ENCODE measurements at regions not wholly inside any gene's neighbourhood (a gene's known extent, or its start where the extent isn't known, plus 50 kb on each side); places are given as distances from the start of the nearest gene placed in this dataset.
A peak's percentile ranks its signal among the peaks of the same experiment; 100 is the strongest.

DNA sequence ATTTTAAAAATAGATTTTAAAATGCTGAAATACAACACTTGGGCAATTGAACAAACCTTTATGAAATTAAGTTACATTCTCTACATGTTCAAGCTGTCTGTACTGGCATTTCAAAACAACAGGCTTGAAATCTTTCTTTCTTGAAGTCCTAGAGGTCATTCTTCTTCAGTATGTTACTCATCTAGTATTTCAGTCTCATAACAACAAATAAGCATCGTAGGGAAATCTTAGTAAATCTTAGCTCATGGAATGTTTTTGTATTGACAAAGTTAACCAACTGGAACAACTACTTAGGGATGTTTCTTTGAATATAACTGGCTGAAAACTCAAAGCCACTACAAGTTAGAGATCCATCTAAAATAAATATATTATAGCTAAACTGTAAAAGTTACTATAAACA, 96.6 kb downstream of the KIF2B start:
- H3K4me3 Mint-ChIP-seq (ENCODE audit: unreplicated experiment) = no peak overlapping the region
- H3K36me3 Mint-ChIP-seq (ENCODE audit: insufficient read depth, unreplicated experiment) = no peaks in the 10 kb centered on the region
- no peaks in the 10 kb centered on the region for H3K27me3 Mint-ChIP-seq (ENCODE audit: insufficient read depth, unreplicated experiment)
- ChIA-PET CTCF (interaction anchor here (1.1 kb wide), 1 partner anchor 272 kb away, joined by 3 read pairs; no protein-coding TSS in a partner anchor), POLR2A (no interaction called here)
- H3K27ac Mint-ChIP-seq (ENCODE audit: low read depth, unreplicated experiment) = no peak overlapping the region
- intact Hi-C loops (cut with micrococcal nuclease) = no loop called here
- TF ChIP-seq, protein P1, sequence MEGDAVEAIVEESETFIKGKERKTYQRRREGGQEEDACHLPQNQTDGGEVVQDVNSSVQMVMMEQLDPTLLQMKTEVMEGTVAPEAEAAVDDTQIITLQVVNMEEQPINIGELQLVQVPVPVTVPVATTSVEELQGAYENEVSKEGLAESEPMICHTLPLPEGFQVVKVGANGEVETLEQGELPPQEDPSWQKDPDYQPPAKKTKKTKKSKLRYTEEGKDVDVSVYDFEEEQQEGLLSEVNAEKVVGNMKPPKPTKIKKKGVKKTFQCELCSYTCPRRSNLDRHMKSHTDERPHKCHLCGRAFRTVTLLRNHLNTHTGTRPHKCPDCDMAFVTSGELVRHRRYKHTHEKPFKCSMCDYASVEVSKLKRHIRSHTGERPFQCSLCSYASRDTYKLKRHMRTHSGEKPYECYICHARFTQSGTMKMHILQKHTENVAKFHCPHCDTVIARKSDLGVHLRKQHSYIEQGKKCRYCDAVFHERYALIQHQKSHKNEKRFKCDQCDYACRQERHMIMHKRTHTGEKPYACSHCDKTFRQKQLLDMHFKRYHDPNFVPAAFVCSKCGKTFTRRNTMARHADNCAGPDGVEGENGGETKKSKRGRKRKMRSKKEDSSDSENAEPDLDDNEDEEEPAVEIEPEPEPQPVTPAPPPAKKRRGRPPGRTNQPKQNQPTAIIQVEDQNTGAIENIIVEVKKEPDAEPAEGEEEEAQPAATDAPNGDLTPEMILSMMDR (IDR thresholded peaks at IDR 0.05; ENCODE audit: unreplicated experiment) = no peak
- DNase-seq (ENCODE audit: unreplicated experiment) = no peak
- H3K4me1 Mint-ChIP-seq (ENCODE audit: insufficient read depth, unreplicated experiment) = peaks cover 17% of the 10 kb centered on the region
- no peaks in the 10 kb centered on the region for H3K9me3 Mint-ChIP-seq (ENCODE audit: unreplicated experiment)
- no TSS peak for BruUV-seq (replicated peaks)

DNA sequence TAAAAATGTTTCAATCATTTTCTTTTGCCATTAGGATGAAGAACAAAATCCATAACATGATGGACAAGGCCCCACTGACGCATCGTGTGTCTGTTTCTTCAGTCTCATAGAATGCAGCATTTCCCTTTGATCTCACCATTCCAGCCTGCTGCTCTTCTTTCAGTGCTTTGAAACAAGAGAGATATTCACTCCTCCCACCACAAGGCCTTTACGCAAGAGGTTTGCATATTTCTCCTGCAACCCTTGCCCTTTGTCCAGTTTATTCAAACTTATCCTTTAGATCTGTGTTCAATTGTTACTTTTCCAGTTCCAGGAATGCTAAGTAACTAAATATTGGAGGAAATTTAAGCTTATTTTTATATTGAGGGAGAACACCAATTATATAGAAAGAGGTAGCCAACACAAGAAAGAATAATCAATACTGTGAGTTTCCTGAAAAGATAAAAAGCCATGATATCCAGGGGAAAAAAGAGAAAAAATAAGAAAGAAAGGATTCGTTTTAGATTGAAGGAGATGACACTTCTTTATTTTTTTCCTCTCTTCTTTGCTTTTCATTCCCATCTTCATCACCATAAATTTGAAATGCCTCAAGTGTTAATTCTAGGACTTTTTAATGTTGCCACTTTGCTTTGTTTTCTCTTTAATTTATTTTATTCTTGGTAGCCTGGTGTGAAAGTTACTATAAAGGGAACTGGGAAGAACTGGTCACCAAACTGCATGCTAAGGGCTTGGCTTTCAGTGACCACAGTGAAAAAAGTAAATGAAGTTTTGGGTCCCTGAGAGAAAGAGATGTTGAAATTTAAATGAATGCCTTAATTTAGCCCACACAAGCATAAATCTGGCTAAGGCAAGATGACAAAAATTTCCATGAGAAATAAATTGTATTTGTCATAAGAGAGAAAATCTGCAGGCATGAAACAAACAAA, 102.1 kb downstream of the KIF2B start:
- BruUV-seq (replicated peaks) = no TSS peak
- peak overlapping the region; percentile 52 for H3K27ac Mint-ChIP-seq (ENCODE audit: low read depth, unreplicated experiment)
- H3K27me3 Mint-ChIP-seq (ENCODE audit: insufficient read depth, unreplicated experiment) = no peaks in the 10 kb centered on the region
- TF ChIP-seq, protein P1 (IDR thresholded peaks at IDR 0.05; ENCODE audit: unreplicated experiment) = no peak
- H3K4me3 Mint-ChIP-seq (ENCODE audit: unreplicated experiment) = peak overlapping the region; percentile 24
- no peaks in the 10 kb centered on the region for H3K9me3 Mint-ChIP-seq (ENCODE audit: unreplicated experiment)
- peaks cover 29% of the 10 kb centered on the region for H3K4me1 Mint-ChIP-seq (ENCODE audit: insufficient read depth, unreplicated experiment)
- H3K36me3 Mint-ChIP-seq (ENCODE audit: insufficient read depth, unreplicated experiment) = no peaks in the 10 kb centered on the region
- POLR2A ChIA-PET = interaction anchor here (0.6 kb wide), 1 partner anchor 989 kb away, joined by 3 read pairs; no protein-coding TSS in a partner anchor
- intact Hi-C loops (cut with micrococcal nuclease) = no loop called here
- CTCF ChIA-PET = no interaction called here
- DNase-seq (ENCODE audit: unreplicated experiment) = no peak

DNA sequence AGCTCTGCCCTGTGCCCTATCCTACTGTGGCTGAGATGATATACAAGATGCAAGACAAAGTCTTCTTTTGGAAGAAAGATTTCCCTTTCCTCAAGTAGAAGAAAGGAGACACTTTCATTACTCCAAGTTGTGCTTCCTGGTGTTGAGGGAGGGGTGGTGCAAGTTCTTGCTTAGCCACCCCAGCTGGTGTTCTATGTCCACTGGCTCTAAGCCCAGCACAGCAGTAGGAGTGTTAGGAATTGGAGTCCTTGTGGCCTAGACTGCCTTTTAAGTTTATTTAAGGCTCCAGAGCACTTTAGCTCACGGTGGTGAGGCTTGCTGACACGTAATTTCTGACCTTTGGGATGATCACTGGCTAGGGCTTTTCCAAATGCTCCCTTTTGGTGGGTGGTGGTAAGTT, 109.7 kb downstream of the KIF2B start:
- intact Hi-C loops (cut with micrococcal nuclease) = no loop called here
- Mint-ChIP-seq H3K4me1 (ENCODE audit: insufficient read depth, unreplicated experiment) (peaks cover 24% of the 10 kb centered on the region), H3K27me3 (ENCODE audit: insufficient read depth, unreplicated experiment) (no peaks in the 10 kb centered on the region), H3K4me3 (ENCODE audit: unreplicated experiment) (no peak overlapping the region), H3K9me3 (ENCODE audit: unreplicated experiment) (no peaks in the 10 kb centered on the region), H3K27ac (ENCODE audit: low read depth, unreplicated experiment) (peak overlapping the region; percentile 63), H3K36me3 (ENCODE audit: insufficient read depth, unreplicated experiment) (no peaks in the 10 kb centered on the region)
- TF ChIP-seq, protein P1 (IDR thresholded peaks at IDR 0.05; ENCODE audit: unreplicated experiment) = no peak
- no peak for DNase-seq (ENCODE audit: unreplicated experiment)
- BruUV-seq (replicated peaks) = no TSS peak
- ChIA-PET CTCF (no interaction called here), POLR2A (no interaction called here)

DNA sequence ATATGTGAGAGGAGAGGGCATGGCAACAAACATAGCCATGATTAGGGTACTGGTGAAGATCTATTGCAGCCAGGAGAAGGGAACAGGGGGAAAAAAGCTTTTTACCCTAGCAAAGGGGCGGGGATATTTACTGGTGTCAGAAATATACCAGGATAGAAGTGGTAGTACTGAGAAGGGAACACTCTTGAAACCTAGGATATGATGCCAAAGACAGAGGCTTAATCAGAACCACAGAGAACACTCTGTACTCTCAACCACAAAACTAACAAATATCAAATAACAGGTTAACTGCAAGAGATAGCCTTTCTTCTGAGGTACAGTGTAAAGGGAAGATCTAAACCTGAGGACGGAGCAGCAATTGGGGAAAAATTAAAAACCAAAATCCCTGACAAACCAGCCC, 112.2 kb downstream of the KIF2B start:
- BruUV-seq (replicated peaks) = no TSS peak
- Mint-ChIP-seq H3K9me3 (ENCODE audit: unreplicated experiment) (no peaks in the 10 kb centered on the region), H3K27me3 (ENCODE audit: insufficient read depth, unreplicated experiment) (no peaks in the 10 kb centered on the region), H3K27ac (ENCODE audit: low read depth, unreplicated experiment) (peak overlapping the region; percentile 93), H3K4me1 (ENCODE audit: insufficient read depth, unreplicated experiment) (peaks cover 30% of the 10 kb centered on the region), H3K4me3 (ENCODE audit: unreplicated experiment) (peak overlapping the region; percentile 19), H3K36me3 (ENCODE audit: insufficient read depth, unreplicated experiment) (no peaks in the 10 kb centered on the region)
- ChIA-PET CTCF (no interaction called here), POLR2A (no interaction called here)
- DNase-seq (ENCODE audit: unreplicated experiment) = no peak
- TF ChIP-seq, protein P1 (IDR thresholded peaks at IDR 0.05; ENCODE audit: unreplicated experiment) = no peak
- intact Hi-C loops (cut with micrococcal nuclease) = no loop called here

All from MCF 10A (cell line).